SK-N-SH (cell line): ENCODE measurements at regions not wholly inside any gene's neighbourhood (a gene's known extent, or its start where the extent isn't known, plus 50 kb on each side); places are given as distances from the start of the nearest gene placed in this dataset.

ENCODE experiments used
- CTCF ChIA-PET: fragments of 300-600, 350-600 bp; formaldehyde crosslinking; extraction: SDS; loops from one replicate; lab custom pipeline; 2021; lab: Yijun Ruan, JAX
- POLR2A ChIA-PET: fragments of 350-600 bp; sonication (Branson Sonifier 250); formaldehyde crosslinking; extraction: SDS; loops from one replicate; lab custom pipeline; 2020; ENCODE audit warnings: antibody characterized with exemption, inconsistent platforms; lab: Yijun Ruan, JAX
- DNase-seq: peaks from one replicate; pipeline ENCODE4 v3.0.0; 2012
- H2AFZ ChIP-seq: fragments of 200-600 bp; sonication (generic); 2 replicates; pipeline ENCODE4 v1.8.1; 2016; ENCODE audit warnings: antibody characterized with exemption, mild to moderate bottlenecking, low read depth
- H3F3A ChIP-seq: fragments of 200-600 bp; sonication (generic); replicated peaks from 2 replicates; pipeline ENCODE3; 2016; ENCODE audit warnings: antibody characterized with exemption, mild to moderate bottlenecking; ENCODE audit not compliant: insufficient read depth
- H3K27ac ChIP-seq, 2 experiments: fragments of 200-500 bp in 1 of 2; fragments of 200-600 bp in 1 of 2; sonication (Bioruptor generic) in 1 of 2; sonication (generic), shearing (Covaris generic) in 1 of 2; 2 replicates each; pipeline versions ENCODE4 v1.5.1 to v1.6.1; 2014 to 2016; ENCODE audit warnings: low read depth in 2 of 2, inconsistent platforms in 1 of 2, low read length in 1 of 2, mild to moderate bottlenecking in 1 of 2, mixed read lengths in 1 of 2
- H3K27me3 ChIP-seq: fragments of 200-600 bp; sonication (generic), shearing (Covaris generic); 2 replicates; pipeline ENCODE4 v1.6.1; 2016; ENCODE audit warnings: mixed run types; ENCODE audit not compliant: insufficient read depth
- H3K36me3 ChIP-seq, 2 experiments: fragments of 200-500 bp in 1 of 2; fragments of 200-600 bp in 1 of 2; sonication (Bioruptor generic) in 1 of 2; sonication (generic) in 1 of 2; replicated peaks in 1 of 2; 2 replicates each; pipeline versions ENCODE3 to v1.5.1; 2014 to 2016; ENCODE audit warnings: low read length in 1 of 2, mild to moderate bottlenecking in 1 of 2; ENCODE audit not compliant: insufficient read depth in 2 of 2, control insufficient read depth in 1 of 2
- H3K4me1 ChIP-seq, 2 experiments: fragments of 200-500 bp in 1 of 2; fragments of 200-600 bp in 1 of 2; sonication (Bioruptor generic) in 1 of 2; sonication (generic), shearing (Covaris generic) in 1 of 2; 2 replicates each; pipeline versions ENCODE4 v1.5.1 to v1.6.1; 2014 to 2016; ENCODE audit warnings: low read depth in 1 of 2, low read length in 1 of 2, mixed run types in 1 of 2; ENCODE audit not compliant: insufficient read depth in 2 of 2, control insufficient read depth in 1 of 2
- H3K4me2 ChIP-seq: fragments of 200-600 bp; sonication (generic), shearing (Covaris generic); 2 replicates; pipeline ENCODE4 v1.6.1; 2017; ENCODE audit warnings: mixed run types
- H3K4me3 ChIP-seq, 2 experiments: fragments of 200-500 bp in 1 of 2; fragments of 200-600 bp in 1 of 2; sonication (Bioruptor generic) in 1 of 2; sonication (generic), shearing (Covaris generic) in 1 of 2; 2 replicates each; pipeline versions ENCODE4 v1.5.1 to v1.8.1; 2014 to 2016; ENCODE audit warnings: low read depth in 2 of 2, inconsistent platforms in 1 of 2, low read length in 1 of 2, mild to moderate bottlenecking in 1 of 2, mixed read lengths in 1 of 2, moderate library complexity in 1 of 2
- H3K79me2 ChIP-seq: fragments of 200-600 bp; sonication (generic); 2 replicates; pipeline ENCODE4 v1.8.1; 2017; ENCODE audit warnings: mild to moderate bottlenecking; ENCODE audit not compliant: insufficient read depth
- H3K9ac ChIP-seq: fragments of 200-600 bp; sonication (generic); 2 replicates; pipeline ENCODE4 v1.6.1; 2017; ENCODE audit warnings: mixed run types
- H3K9me2 ChIP-seq: fragments of 200-600 bp; sonication (generic); 2 replicates; pipeline ENCODE4 v1.6.1; 2017; ENCODE audit warnings: mixed run types
- H3K9me3 ChIP-seq: fragments of 200-600 bp; sonication (generic); 2 replicates; pipeline ENCODE4 v1.6.1; 2017; ENCODE audit warnings: mixed run types, mild to moderate bottlenecking, moderate library complexity
- H4K20me1 ChIP-seq: fragments of 200-600 bp; sonication (generic); 2 replicates; pipeline ENCODE4 v1.6.1; 2017; ENCODE audit warnings: mild to moderate bottlenecking, mixed run types; ENCODE audit not compliant: insufficient read depth
- CHD2 ChIP-seq: fragments of 150-350 bp; IDR thresholded peaks from 2 replicates; pipeline ENCODE4 v1.6.1; 2018; ENCODE audit warnings: low read length; ENCODE audit not compliant: partially characterized antibody
- EP300 ChIP-seq, 2 experiments: IDR thresholded peaks; 2 replicates each; pipeline versions ENCODE4 v1.4.0 to v1.6.1; 2012; ENCODE audit warnings: borderline replicate concordance in 1 of 2, low read depth in 1 of 2, low read length in 1 of 2
- EZH2phosphoT487 ChIP-seq: fragments of 200-600 bp; sonication (generic); IDR thresholded peaks from 2 replicates; pipeline ENCODE4 v1.6.1; 2017; ENCODE audit warnings: low read depth, mixed run types, mild to moderate bottlenecking, antibody characterized with exemption, moderate library complexity, borderline replicate concordance
- FOSL2 ChIP-seq: IDR thresholded peaks from 2 replicates; pipeline ENCODE4 v1.4.0; 2012; ENCODE audit warnings: low read depth, mild to moderate bottlenecking, moderate library complexity, borderline replicate concordance
- GABPA ChIP-seq: IDR thresholded peaks from 2 replicates; pipeline ENCODE4 v1.4.0; 2012; ENCODE audit warnings: low read depth, mild to moderate bottlenecking
- GATA2 ChIP-seq: sonication (generic); formaldehyde crosslinking; IDR thresholded peaks from 2 replicates; pipeline ENCODE4 v1.5.0; 2020; ENCODE audit warnings: mild to moderate bottlenecking, missing genetic modification reagents
- MXI1 ChIP-seq: IDR thresholded peaks from 2 replicates; pipeline ENCODE4 v1.6.1; 2012; ENCODE audit warnings: mild to moderate bottlenecking, low read depth, low read length, improper control_type of control experiment
- NFIC ChIP-seq: IDR thresholded peaks from 2 replicates; pipeline ENCODE4 v1.4.0; 2012; ENCODE audit warnings: borderline replicate concordance
- POLR2AphosphoS5 ChIP-seq: IDR thresholded peaks from 2 replicates; pipeline ENCODE4 v1.6.1; 2012; ENCODE audit warnings: low read depth, low read length
- RAD21 ChIP-seq: IDR thresholded peaks from 2 replicates; pipeline ENCODE4 v1.6.1; 2012; ENCODE audit warnings: mild to moderate bottlenecking, low read length
- RFX5 ChIP-seq: IDR thresholded peaks from 2 replicates; pipeline ENCODE4 v1.6.1; 2012; ENCODE audit warnings: mild to moderate bottlenecking, improper control_type of control experiment, low read length
- RXRA ChIP-seq: IDR thresholded peaks from 2 replicates; pipeline ENCODE4 v1.4.0; 2012; ENCODE audit warnings: low read depth, mild to moderate bottlenecking, borderline replicate concordance
- SIN3A ChIP-seq: IDR thresholded peaks from 2 replicates; pipeline ENCODE4 v1.6.1; 2012; ENCODE audit warnings: low read depth, mild to moderate bottlenecking, low read length, moderate library complexity, borderline replicate concordance
- TEAD4 ChIP-seq: IDR thresholded peaks from 2 replicates; pipeline ENCODE4 v1.4.0; 2012; ENCODE audit warnings: mild to moderate bottlenecking, borderline replicate concordance; ENCODE audit not compliant: insufficient read depth
- YY1 ChIP-seq: IDR thresholded peaks from 2 replicates; pipeline ENCODE4 v1.4.0; 2012; ENCODE audit warnings: low read depth, mild to moderate bottlenecking
- WGBS: methylation state at CpG from one replicate; pipeline ENCODE4 v1.1.6; 2017; ENCODE audit warnings: low lambda C conversion rate; 5-methylcytosine and 5-hydroxymethylcytosine counted together
- TF ChIP-seq, protein P1 (sequence below): IDR thresholded peaks from 2 replicates; pipeline ENCODE4 v1.4.0; 2012; ENCODE audit warnings: low read depth, borderline replicate concordance
- TF ChIP-seq, protein P2 (sequence below): fragments of 200-600 bp; sonication (generic); IDR thresholded peaks from 2 replicates; pipeline ENCODE4 v1.6.1; 2017; ENCODE audit warnings: antibody characterized with exemption, mild to moderate bottlenecking, moderate library complexity
- TF ChIP-seq, protein P3 (sequence below): fragments of 150-350 bp; IDR thresholded peaks from 2 replicates; pipeline ENCODE4 v1.6.1; 2017; ENCODE audit warnings: antibody characterized with exemption, low read length, low read depth, borderline replicate concordance
- TF ChIP-seq, protein P4 (sequence below): IDR thresholded peaks from 2 replicates; pipeline ENCODE4; 2012
- TF ChIP-seq, protein P5 (sequence below): IDR thresholded peaks from 2 replicates; pipeline ENCODE4 v1.6.1; 2012; ENCODE audit warnings: mild to moderate bottlenecking, low read depth, low read length, moderate library complexity

DNA sequence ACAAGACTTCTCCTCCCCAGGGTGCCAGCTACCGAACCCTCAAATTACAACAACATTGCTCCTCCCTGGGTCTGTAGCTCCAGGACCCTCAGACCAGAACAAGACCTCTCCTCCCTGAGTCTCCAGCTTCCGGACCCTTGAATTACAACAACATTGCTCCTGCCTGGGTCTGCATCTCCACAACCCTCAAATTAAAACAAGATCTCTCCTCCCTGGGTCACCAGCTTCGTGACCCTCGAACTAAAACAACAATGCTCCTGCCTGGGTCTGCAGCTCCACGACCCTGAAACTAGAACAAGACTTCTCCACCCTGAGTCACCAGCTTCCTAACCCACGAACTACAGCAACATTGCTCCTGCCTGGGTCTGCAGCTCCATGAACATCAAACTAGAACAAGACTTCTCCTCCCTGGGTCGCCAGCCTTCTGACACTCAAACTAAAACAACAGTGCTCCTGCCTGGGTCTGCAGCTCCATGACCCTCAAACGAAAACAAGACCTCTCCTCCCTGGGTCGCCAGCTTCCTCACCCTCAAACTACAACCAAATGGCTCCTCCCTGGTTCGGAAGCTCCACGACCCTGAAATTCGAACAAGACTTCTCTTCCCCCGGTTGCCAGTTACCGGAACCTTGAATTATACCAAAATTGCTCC, 324.5 kb downstream of the PREX1 start:
- no peak overlapping the region for H3K27ac ChIP-seq
- POLR2A ChIA-PET, result no interaction called here
- H3K9me2 ChIP-seq, result no peaks in the 10 kb centered on the region
- no peak overlapping the region for H3K4me2 ChIP-seq
- H3K9me3 ChIP-seq, result no peaks in the 10 kb centered on the region
- no peaks in the 10 kb centered on the region; the same call in 1 of the 2 replicates for H3K27me3 ChIP-seq
- H3F3A ChIP-seq, result no peaks in the 10 kb centered on the region
- no peaks in the 10 kb centered on the region for H3K79me2 ChIP-seq
- no peaks in the 10 kb centered on the region for H3K36me3 ChIP-seq
- H3K4me1 ChIP-seq, result no peaks in the 10 kb centered on the region
- no peaks in the 10 kb centered on the region for H4K20me1 ChIP-seq
- WGBS, result 22% methylated on average over 14 of the region's 14 CpGs
- no peak overlapping the region for H3K4me3 ChIP-seq
- H2AFZ ChIP-seq, result no peak overlapping the region
- no peak overlapping the region for H3K9ac ChIP-seq
- TF ChIP-seq EP300 (IDR thresholded peaks at IDR 0.05; ENCODE audit: borderline replicate concordance in 1 of 2, low read depth in 1 of 2, low read length in 1 of 2), result no peak
- no peak for TF ChIP-seq EZH2phosphoT487
- no peak for TF ChIP-seq RAD21
- TF ChIP-seq, protein P1, sequence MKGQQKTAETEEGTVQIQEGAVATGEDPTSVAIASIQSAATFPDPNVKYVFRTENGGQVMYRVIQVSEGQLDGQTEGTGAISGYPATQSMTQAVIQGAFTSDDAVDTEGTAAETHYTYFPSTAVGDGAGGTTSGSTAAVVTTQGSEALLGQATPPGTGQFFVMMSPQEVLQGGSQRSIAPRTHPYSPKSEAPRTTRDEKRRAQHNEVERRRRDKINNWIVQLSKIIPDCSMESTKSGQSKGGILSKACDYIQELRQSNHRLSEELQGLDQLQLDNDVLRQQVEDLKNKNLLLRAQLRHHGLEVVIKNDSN, result no peak
- TF ChIP-seq TEAD4, result no peak
- TF ChIP-seq, protein P2, sequence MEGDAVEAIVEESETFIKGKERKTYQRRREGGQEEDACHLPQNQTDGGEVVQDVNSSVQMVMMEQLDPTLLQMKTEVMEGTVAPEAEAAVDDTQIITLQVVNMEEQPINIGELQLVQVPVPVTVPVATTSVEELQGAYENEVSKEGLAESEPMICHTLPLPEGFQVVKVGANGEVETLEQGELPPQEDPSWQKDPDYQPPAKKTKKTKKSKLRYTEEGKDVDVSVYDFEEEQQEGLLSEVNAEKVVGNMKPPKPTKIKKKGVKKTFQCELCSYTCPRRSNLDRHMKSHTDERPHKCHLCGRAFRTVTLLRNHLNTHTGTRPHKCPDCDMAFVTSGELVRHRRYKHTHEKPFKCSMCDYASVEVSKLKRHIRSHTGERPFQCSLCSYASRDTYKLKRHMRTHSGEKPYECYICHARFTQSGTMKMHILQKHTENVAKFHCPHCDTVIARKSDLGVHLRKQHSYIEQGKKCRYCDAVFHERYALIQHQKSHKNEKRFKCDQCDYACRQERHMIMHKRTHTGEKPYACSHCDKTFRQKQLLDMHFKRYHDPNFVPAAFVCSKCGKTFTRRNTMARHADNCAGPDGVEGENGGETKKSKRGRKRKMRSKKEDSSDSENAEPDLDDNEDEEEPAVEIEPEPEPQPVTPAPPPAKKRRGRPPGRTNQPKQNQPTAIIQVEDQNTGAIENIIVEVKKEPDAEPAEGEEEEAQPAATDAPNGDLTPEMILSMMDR, result no peak
- TF ChIP-seq FOSL2, result no peak
- TF ChIP-seq YY1, result no peak
- TF ChIP-seq, protein P3, sequence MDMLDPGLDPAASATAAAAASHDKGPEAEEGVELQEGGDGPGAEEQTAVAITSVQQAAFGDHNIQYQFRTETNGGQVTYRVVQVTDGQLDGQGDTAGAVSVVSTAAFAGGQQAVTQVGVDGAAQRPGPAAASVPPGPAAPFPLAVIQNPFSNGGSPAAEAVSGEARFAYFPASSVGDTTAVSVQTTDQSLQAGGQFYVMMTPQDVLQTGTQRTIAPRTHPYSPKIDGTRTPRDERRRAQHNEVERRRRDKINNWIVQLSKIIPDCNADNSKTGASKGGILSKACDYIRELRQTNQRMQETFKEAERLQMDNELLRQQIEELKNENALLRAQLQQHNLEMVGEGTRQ, result no peak
- TF ChIP-seq GATA2 (CRISPR knock-in tag), result no peak
- TF ChIP-seq NFIC, result no peak
- TF ChIP-seq SIN3A, result no peak
- no peak for TF ChIP-seq RXRA
- no peak for TF ChIP-seq CHD2
- TF ChIP-seq, protein P4, sequence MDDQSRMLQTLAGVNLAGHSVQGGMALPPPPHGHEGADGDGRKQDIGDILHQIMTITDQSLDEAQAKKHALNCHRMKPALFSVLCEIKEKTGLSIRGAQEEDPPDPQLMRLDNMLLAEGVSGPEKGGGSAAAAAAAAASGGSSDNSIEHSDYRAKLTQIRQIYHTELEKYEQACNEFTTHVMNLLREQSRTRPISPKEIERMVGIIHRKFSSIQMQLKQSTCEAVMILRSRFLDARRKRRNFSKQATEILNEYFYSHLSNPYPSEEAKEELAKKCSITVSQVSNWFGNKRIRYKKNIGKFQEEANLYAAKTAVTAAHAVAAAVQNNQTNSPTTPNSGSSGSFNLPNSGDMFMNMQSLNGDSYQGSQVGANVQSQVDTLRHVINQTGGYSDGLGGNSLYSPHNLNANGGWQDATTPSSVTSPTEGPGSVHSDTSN, result no peak
- TF ChIP-seq, protein P5, sequence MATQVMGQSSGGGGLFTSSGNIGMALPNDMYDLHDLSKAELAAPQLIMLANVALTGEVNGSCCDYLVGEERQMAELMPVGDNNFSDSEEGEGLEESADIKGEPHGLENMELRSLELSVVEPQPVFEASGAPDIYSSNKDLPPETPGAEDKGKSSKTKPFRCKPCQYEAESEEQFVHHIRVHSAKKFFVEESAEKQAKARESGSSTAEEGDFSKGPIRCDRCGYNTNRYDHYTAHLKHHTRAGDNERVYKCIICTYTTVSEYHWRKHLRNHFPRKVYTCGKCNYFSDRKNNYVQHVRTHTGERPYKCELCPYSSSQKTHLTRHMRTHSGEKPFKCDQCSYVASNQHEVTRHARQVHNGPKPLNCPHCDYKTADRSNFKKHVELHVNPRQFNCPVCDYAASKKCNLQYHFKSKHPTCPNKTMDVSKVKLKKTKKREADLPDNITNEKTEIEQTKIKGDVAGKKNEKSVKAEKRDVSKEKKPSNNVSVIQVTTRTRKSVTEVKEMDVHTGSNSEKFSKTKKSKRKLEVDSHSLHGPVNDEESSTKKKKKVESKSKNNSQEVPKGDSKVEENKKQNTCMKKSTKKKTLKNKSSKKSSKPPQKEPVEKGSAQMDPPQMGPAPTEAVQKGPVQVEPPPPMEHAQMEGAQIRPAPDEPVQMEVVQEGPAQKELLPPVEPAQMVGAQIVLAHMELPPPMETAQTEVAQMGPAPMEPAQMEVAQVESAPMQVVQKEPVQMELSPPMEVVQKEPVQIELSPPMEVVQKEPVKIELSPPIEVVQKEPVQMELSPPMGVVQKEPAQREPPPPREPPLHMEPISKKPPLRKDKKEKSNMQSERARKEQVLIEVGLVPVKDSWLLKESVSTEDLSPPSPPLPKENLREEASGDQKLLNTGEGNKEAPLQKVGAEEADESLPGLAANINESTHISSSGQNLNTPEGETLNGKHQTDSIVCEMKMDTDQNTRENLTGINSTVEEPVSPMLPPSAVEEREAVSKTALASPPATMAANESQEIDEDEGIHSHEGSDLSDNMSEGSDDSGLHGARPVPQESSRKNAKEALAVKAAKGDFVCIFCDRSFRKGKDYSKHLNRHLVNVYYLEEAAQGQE, result no peak
- no peak for TF ChIP-seq GABPA
- no peak for TF ChIP-seq RFX5
- TF ChIP-seq POLR2AphosphoS5, result no peak
- TF ChIP-seq MXI1, result no peak
- TF ChIP-seq, all 33 proteins: peak for 0
- CTCF ChIA-PET, result interaction anchor here (0.9 to 1.6 kb wide), 2 partner anchors 35 to 117 kb away, joined by 3 to 5 read pairs; no protein-coding TSS in a partner anchor
- DNase-seq, result no peak
